Neural crest cell (in vitro differentiated cells): ENCODE measurements at regions not wholly inside any gene's neighbourhood (a gene's known extent, or its start where the extent isn't known, plus 50 kb on each side); places are given as distances from the start of the nearest gene placed in this dataset.
A peak's percentile ranks its signal among the peaks of the same experiment; 100 is the strongest.

Experiments used
- DNase-seq: peaks from one replicate; pipeline ENCODE4 v3.0.0; 2021; ENCODE audit warnings: low read depth, mixed read lengths, low spot score
- H3K27ac Mint-ChIP-seq: one replicate; pipeline ENCODE4 v1.8.0; 2021; ENCODE audit warnings: mild to moderate bottlenecking, mixed read lengths; ENCODE audit not compliant: unreplicated experiment
- H3K27me3 Mint-ChIP-seq: 2 replicates; pipeline ENCODE4 v1.8.0; 2021; ENCODE audit warnings: low read depth, mild to moderate bottlenecking, mixed read lengths
- H3K36me3 Mint-ChIP-seq: 2 replicates; pipeline ENCODE4 v1.8.0; 2021; ENCODE audit warnings: low read depth, mild to moderate bottlenecking, mixed read lengths
- H3K4me1 Mint-ChIP-seq: 2 replicates; pipeline ENCODE4 v1.8.0; 2021; ENCODE audit warnings: mixed read lengths
- H3K4me3 Mint-ChIP-seq: one replicate; pipeline ENCODE4 v1.8.0; 2021; ENCODE audit warnings: mild to moderate bottlenecking, mixed read lengths
- H3K9me3 Mint-ChIP-seq: 2 replicates; pipeline ENCODE4 v1.8.0; 2021; ENCODE audit warnings: mixed read lengths
- CTCF ChIP-seq: fragments of 200-600 bp; sonication (generic); conservative IDR thresholded peaks from 2 replicates; pipeline ENCODE4 v1.5.0; 2021; ENCODE audit warnings: antibody characterized with exemption, mild to moderate bottlenecking

- peaks cover 41% of the 10 kb centered on the region for H3K4me1 Mint-ChIP-seq
- DNase-seq = no peak
Measured at GRCh38 chr3:171966533-171967136, 72.7 kb upstream of the FNDC3B start.

GRCh38 chr3:171967137-171967783 lies 72.1 kb upstream of the FNDC3B start:
- Mint-ChIP-seq H3K9me3 (peaks cover 13% of the 10 kb centered on the region), H3K27ac (peak overlapping the region; percentile 24), H3K4me1 (peaks cover 40% of the 10 kb centered on the region), H3K4me3 (no peak overlapping the region), H3K36me3 (no peaks in the 10 kb centered on the region), H3K27me3 (no peaks in the 10 kb centered on the region)
- no peak for DNase-seq
- no peak for TF ChIP-seq CTCF

More at GRCh38 chr3:171966533-171967136, 72.7 kb upstream of the FNDC3B start:
- Mint-ChIP-seq H3K27ac (peak overlapping the region; percentile 24), H3K27me3 (no peaks in the 10 kb centered on the region), H3K9me3 (peaks cover 13% of the 10 kb centered on the region), H3K4me3 (no peak overlapping the region), H3K36me3 (no peaks in the 10 kb centered on the region)
- TF ChIP-seq CTCF = no peak

- Mint-ChIP-seq H3K9me3 (peaks cover 13% of the 10 kb centered on the region), H3K4me1 (peaks cover 33% of the 10 kb centered on the region), H3K36me3 (no peaks in the 10 kb centered on the region), H3K4me3 (no peak overlapping the region), H3K27ac (peak overlapping the region; percentile 68), H3K27me3 (no peaks in the 10 kb centered on the region)
- DNase-seq = no peak
- TF ChIP-seq CTCF = no peak
Measured at GRCh38 chr3:171967932-171968678, 71.3 kb upstream of the FNDC3B start.

- Mint-ChIP-seq H3K36me3 (no peaks in the 10 kb centered on the region), H3K9me3 (peaks cover 5% of the 10 kb centered on the region), H3K4me3 (no peak overlapping the region), H3K27ac (peak overlapping the region; percentile 39), H3K4me1 (peaks cover 28% of the 10 kb centered on the region), H3K27me3 (no peaks in the 10 kb centered on the region)
- TF ChIP-seq CTCF = no peak
- DNase-seq = no peak
Measured at GRCh38 chr3:171970301-171970788, 69.0 kb upstream of the FNDC3B start.

GRCh38 chr3:171971919-171972514 lies 67.4 kb upstream of the FNDC3B start:
- Mint-ChIP-seq H3K36me3 (no peaks in the 10 kb centered on the region), H3K4me3 (no peak overlapping the region), H3K4me1 (peaks cover 18% of the 10 kb centered on the region), H3K27me3 (no peaks in the 10 kb centered on the region), H3K9me3 (peaks cover 5% of the 10 kb centered on the region), H3K27ac (no peak overlapping the region)
- no peak for DNase-seq
- no peak for TF ChIP-seq CTCF
